ENCODE measurements at regions not wholly inside any gene's neighbourhood (a gene's known extent, or its start where the extent isn't known, plus 50 kb on each side); places are given as distances from the start of the nearest gene placed in this dataset.

DNA sequence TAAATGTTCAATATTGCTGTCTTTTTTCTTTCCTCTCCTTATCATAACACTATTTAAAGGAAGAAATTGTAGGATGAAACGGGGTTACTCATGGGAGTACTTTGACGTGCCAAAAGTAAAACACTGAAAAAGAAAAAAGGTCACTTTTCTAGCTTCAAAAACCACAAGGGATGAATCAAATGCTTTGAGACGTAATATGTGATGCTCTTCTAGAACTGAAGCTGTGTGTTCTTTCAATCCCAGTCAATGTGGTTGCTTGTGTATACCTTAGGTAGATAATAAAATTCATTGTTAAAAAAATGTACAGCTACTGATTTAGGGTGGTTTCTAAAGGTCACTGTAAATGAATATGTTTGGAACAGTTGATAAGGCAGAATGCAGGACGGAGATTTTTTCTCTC is 538.8 kb upstream of the ZNF717 start:
- TF ChIP-seq, protein P1, sequence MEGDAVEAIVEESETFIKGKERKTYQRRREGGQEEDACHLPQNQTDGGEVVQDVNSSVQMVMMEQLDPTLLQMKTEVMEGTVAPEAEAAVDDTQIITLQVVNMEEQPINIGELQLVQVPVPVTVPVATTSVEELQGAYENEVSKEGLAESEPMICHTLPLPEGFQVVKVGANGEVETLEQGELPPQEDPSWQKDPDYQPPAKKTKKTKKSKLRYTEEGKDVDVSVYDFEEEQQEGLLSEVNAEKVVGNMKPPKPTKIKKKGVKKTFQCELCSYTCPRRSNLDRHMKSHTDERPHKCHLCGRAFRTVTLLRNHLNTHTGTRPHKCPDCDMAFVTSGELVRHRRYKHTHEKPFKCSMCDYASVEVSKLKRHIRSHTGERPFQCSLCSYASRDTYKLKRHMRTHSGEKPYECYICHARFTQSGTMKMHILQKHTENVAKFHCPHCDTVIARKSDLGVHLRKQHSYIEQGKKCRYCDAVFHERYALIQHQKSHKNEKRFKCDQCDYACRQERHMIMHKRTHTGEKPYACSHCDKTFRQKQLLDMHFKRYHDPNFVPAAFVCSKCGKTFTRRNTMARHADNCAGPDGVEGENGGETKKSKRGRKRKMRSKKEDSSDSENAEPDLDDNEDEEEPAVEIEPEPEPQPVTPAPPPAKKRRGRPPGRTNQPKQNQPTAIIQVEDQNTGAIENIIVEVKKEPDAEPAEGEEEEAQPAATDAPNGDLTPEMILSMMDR (IDR thresholded peaks at IDR 0.05; ENCODE audit: insufficient read depth, low read depth, low read length, missing control alignments): no peak
- DNase-seq (ENCODE audit: low read depth): no peak
- H3K4me3 ChIP-seq (ENCODE audit: low read depth, low read length): no peak overlapping the region

DNA sequence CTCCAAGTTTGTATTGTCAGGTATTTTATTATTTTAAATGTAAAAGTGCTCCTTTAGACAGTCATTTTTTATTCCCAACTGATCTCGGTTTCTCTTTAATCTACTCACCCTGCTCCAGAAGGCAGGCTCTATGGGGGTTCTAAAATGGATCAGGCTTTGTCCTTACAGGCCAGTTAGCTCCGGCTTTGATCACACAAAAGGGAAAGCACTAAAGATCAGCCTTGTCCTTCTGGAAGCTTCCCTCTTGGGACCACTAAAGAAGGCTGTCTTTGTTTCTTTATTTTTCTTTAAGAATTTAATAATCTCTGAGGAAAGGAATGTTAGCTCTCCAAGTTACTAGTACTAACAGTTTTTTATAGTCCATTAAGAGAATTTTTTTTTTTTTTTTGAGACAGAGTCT is 560.5 kb upstream of the ZNF717 start:
- H3K4me3 ChIP-seq (ENCODE audit: low read depth, low read length): no peak overlapping the region
- TF ChIP-seq, protein P1 (IDR thresholded peaks at IDR 0.05; ENCODE audit: insufficient read depth, low read depth, low read length, missing control alignments): no peak

DNA sequence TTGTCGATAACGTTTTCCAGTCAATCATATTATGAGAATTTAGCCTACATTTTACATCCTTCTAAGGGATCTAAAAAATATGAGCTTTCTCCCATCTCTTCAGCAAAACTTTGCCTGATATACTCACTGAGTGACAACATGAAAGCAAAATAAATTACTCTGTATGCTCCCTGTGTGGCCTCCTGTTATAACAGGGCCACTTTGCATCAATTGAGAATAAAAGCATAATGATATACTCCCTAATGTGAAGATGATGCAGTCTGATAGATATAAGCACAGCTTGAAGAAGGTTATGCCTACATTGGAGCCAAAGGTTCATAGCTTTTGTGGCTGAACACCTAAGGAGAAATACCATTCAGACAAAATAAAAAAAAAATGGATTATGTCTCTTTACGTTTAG is 561.3 kb upstream of the ZNF717 start:
- no peak overlapping the region for H3K4me3 ChIP-seq (ENCODE audit: low read depth, low read length)
- DNase-seq (ENCODE audit: low read depth): no peak
- TF ChIP-seq, protein P1 (IDR thresholded peaks at IDR 0.05; ENCODE audit: insufficient read depth, low read depth, low read length, missing control alignments): no peak

More for the DNA sequence above, 560.5 kb upstream of the ZNF717 start:
- DNase-seq (ENCODE audit: low read depth): no peak

DNA sequence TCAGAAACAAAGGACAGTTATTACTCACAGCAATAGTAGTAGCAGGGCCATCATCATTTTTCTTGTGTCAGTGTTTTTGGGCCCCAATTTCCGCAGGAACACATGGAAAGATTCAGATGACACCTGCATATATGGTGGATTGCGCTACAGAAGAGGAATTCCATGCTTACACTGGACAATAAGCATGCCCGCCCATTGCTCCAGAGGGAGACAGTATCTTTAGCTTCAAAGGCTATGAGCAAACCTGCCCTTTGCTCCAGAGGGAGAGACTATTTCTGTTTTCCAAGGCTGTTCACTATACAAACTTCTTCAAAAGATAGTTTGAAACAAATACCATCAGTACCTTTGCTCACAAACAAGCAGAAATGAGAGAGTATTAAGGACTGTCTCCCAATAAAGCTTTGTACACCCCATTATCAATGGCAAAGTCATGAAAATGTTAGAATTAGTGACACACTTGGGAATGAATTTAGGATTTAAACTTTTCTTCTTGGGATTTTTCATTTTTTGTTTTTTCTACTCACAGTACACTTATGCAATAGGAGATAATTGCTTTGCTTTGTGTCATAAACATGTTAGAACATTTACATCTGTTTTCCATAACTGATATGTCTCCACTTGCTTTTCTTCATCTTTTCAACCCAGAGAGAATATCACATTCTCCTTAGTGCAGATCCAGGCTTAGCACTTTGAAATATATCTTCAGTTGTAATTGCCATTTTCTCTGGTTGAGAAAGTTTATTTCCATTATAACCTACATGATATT is 564.5 kb upstream of the ZNF717 start:
- DNase-seq (ENCODE audit: low read depth): no peak
- TF ChIP-seq, protein P1 (IDR thresholded peaks at IDR 0.05; ENCODE audit: insufficient read depth, low read depth, low read length, missing control alignments): no peak
- no peak overlapping the region for H3K4me3 ChIP-seq (ENCODE audit: low read depth, low read length)

DNA sequence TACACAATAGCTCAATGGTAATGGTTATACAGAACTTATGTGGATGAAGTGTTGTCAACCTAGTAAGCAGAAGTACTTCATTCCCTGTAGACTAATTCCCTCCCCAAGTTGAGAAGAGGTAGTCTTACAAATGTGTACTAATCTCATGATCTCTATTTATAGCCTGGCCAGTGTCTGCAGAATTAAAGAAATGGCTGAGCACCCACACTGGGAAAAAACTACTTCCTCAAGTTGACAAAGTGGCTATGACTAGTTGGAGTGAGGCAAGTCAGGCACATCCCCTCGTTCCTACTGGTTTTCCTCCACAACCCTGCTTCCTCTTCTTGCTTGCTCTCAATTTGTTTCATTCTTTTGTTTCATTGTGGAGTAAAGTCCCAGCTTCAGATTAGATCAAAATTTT is 566.7 kb upstream of the ZNF717 start:
- DNase-seq (ENCODE audit: low read depth): no peak
- H3K4me3 ChIP-seq (ENCODE audit: low read depth, low read length): no peak overlapping the region
- TF ChIP-seq, protein P1 (IDR thresholded peaks at IDR 0.05; ENCODE audit: insufficient read depth, low read depth, low read length, missing control alignments): no peak

DNA sequence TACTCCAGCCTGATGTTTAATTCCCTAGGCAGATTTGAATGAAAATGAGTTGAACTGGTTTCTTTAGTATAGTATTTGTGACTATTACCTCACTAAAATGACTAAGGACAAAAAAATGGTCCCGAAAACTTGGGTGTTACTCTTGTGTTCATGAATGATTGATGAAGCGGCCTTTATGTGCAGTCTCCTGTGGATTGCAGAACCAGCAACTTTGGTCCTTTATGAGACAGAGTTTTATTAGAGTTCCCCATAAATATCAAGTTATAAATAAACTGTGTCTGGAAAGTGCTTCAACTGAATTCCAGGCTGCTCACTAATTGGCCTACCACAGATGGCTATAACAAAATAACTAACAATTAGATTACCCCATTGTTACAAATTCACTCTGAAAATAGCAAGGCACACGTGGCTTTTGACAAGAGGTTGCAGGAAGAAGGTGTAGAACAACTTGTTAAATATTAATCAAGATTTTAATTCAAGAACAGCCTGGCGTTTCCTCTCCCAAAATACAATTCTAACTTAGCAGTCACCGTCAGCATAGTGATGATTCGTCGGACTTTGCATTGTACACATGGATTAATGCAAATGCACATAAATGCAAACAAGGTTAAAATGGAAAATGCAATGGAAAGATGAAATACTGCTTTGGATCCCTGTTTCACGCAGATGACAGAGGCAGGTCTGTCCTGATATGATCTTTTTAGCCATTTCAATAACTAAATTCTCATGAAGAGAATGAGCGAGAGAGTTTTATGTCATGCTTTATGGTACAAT is 567.3 kb upstream of the ZNF717 start:
- H3K4me3 ChIP-seq (ENCODE audit: low read depth, low read length): no peak overlapping the region
- no peak for DNase-seq (ENCODE audit: low read depth)
- TF ChIP-seq, protein P1 (IDR thresholded peaks at IDR 0.05; ENCODE audit: insufficient read depth, low read depth, low read length, missing control alignments): no peak
